AG04450 (cell line): ENCODE measurements at regions not wholly inside any gene's neighbourhood (a gene's known extent, or its start where the extent isn't known, plus 50 kb on each side); places are given as distances from the start of the nearest gene placed in this dataset.

Experiments
- CTCF ChIA-PET: fragments of 300-600, 350-600 bp; formaldehyde crosslinking; extraction: SDS; loops from one replicate; lab custom pipeline; 2022; ENCODE audit warnings: antibody characterized with exemption, inconsistent platforms; lab: Charles Lee
- POLR2A ChIA-PET: fragments of 350-600 bp; formaldehyde crosslinking; extraction: SDS; loops from one replicate; lab custom pipeline; 2021; ENCODE audit warnings: antibody characterized with exemption, inconsistent platforms; lab: Yijun Ruan, JAX
- DNase-seq: peaks from one replicate; pipeline ENCODE4 v3.0.0-alpha.2; 2011; ENCODE audit warnings: low read depth, low spot score
- H3K27ac ChIP-seq: one replicate; pipeline ENCODE4 v1.5.1; 2012; ENCODE audit warnings: low read depth, low read length, control low read depth
- H3K27me3 ChIP-seq: one replicate; pipeline ENCODE4 v1.6.0; 2012; ENCODE audit warnings: low read length; ENCODE audit not compliant: control insufficient read depth, insufficient read depth
- H3K4me3 ChIP-seq: 2 replicates; pipeline ENCODE4 v1.5.1; 2011; ENCODE audit warnings: mild to moderate bottlenecking, low read depth, low read length, control low read depth
- H3K9me3 ChIP-seq: 2 replicates; pipeline ENCODE4 v1.5.1; 2012; ENCODE audit warnings: low read length; ENCODE audit not compliant: control insufficient read depth, insufficient read depth
- TF ChIP-seq, protein P1 (sequence below): IDR thresholded peaks from 2 replicates; pipeline ENCODE4 v1.5.1; 2011; ENCODE audit warnings: low read depth, low read length, control low read depth, inconsistent platforms

DNA sequence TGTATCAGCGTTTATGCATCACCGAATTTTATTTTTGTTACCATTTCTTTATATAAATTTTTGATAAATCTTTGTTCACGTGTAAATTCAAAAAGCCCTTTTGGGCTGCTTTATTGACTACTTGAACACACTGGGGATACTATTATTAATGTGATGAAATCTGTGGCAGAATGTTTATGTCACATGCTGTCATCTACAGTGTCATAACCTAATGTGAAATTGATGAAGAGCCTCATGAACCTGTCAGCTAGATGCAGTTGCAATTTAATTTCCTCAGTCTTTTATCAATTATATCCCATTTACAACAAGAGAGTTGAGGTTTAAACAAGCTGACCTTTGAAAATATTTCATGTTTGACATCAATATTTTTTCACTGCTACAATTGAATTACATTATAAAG is 1100.4 kb upstream of the COX7C start:
- TF ChIP-seq, protein P1, sequence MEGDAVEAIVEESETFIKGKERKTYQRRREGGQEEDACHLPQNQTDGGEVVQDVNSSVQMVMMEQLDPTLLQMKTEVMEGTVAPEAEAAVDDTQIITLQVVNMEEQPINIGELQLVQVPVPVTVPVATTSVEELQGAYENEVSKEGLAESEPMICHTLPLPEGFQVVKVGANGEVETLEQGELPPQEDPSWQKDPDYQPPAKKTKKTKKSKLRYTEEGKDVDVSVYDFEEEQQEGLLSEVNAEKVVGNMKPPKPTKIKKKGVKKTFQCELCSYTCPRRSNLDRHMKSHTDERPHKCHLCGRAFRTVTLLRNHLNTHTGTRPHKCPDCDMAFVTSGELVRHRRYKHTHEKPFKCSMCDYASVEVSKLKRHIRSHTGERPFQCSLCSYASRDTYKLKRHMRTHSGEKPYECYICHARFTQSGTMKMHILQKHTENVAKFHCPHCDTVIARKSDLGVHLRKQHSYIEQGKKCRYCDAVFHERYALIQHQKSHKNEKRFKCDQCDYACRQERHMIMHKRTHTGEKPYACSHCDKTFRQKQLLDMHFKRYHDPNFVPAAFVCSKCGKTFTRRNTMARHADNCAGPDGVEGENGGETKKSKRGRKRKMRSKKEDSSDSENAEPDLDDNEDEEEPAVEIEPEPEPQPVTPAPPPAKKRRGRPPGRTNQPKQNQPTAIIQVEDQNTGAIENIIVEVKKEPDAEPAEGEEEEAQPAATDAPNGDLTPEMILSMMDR, result no peak
- Histone ChIP-seq H3K4me3 (no peak overlapping the region), H3K27ac (no peak overlapping the region), H3K9me3 (peaks cover 2% of the 10 kb centered on the region; the same call in 1 of the 2 replicates), H3K27me3 (no peaks in the 10 kb centered on the region)
- ChIA-PET POLR2A (no interaction called here), CTCF (no interaction called here)
- DNase-seq, result no peak

DNA sequence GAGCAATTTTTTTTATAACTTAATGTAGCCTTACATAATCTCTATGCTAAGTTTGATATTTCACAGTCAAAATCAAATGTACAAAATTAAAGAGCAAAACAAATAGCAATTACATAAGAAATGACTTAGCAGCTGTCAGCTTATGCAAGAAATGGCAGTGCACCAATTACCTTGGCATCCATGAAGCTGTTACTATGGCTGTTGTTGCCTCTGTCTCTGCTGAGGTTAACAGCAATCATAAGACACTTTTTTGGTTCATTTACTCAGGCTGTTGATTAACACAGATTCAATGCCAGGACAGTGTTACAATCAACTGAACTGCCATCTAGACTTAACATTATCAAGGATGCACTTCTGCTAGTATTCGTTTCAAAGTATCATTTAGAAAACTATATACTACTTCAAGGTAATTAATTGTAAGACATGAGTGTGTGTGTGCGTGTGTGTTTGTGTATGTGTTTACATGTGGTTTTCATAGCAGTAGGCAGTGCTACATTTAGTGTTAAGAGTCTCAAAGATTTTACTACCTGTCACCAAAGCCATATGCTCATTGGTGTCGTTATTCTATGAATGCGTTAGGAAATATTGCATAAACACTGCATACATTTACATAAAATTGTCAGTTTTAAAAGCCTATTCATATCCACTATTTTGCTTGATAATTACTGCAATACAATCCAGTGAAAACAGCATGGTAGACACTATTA is 1084.2 kb upstream of the COX7C start:
- TF ChIP-seq, protein P1, result no peak

DNA sequence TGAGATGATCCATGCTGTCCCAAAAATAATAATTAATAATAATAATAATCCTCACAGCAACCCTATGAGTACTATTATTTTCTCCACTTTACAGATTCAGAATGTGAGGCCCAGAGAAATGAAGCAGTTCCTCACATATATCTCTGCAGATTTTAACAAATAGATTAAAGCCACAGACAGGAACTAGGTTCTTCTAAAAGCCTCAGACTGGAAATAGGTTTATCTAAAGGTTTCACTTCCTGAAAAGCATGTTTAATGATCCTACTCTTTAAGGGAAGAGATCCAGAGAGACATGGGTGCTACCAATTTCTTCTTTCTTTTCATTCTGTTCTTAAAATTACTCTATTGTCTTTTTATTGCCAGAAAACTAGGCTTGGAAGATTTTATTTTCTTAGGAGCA is 1079.4 kb upstream of the COX7C start:
- POLR2A ChIA-PET, result no interaction called here
- DNase-seq, result no peak
- TF ChIP-seq, protein P1, result no peak

More for the DNA sequence above, 1084.2 kb upstream of the COX7C start:
- Histone ChIP-seq H3K27me3 (no peaks in the 10 kb centered on the region), H3K9me3 (no peaks in the 10 kb centered on the region), H3K27ac (no peak overlapping the region), H3K4me3 (no peak overlapping the region)
- DNase-seq, result no peak
- CTCF ChIA-PET, result no interaction called here
- POLR2A ChIA-PET, result no interaction called here

DNA sequence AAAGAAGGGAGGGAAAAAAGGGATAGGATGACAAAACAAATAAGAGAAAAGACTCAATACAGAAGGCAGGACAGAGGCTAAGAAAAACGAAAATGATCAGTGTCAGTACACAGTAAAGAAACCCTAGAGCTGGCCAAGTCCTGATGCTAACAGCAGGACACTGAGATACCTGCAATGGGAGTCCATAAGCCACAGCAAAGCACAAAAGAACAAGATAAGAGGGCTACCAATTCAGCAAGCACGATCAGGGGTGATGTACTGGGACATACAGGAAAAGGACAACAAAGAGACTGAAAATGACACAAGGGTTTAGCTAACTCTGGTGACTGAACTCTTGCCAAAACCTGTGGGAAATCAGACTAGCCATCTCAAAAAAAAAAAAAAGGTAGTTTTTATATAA is 1072.6 kb upstream of the COX7C start:
- no peak overlapping the region for H3K4me3 ChIP-seq
- POLR2A ChIA-PET, result no interaction called here
- no peak overlapping the region for H3K27ac ChIP-seq
- H3K9me3 ChIP-seq, result peaks cover 10% of the 10 kb centered on the region
- TF ChIP-seq, protein P1, result no peak
- CTCF ChIA-PET, result no interaction called here
- no peaks in the 10 kb centered on the region for H3K27me3 ChIP-seq
- DNase-seq, result no peak

More for the DNA sequence above, 1079.4 kb upstream of the COX7C start:
- CTCF ChIA-PET, result no interaction called here
- H3K27ac ChIP-seq, result no peak overlapping the region
- no peaks in the 10 kb centered on the region for H3K27me3 ChIP-seq
- no peaks in the 10 kb centered on the region for H3K9me3 ChIP-seq
- no peak overlapping the region for H3K4me3 ChIP-seq

DNA sequence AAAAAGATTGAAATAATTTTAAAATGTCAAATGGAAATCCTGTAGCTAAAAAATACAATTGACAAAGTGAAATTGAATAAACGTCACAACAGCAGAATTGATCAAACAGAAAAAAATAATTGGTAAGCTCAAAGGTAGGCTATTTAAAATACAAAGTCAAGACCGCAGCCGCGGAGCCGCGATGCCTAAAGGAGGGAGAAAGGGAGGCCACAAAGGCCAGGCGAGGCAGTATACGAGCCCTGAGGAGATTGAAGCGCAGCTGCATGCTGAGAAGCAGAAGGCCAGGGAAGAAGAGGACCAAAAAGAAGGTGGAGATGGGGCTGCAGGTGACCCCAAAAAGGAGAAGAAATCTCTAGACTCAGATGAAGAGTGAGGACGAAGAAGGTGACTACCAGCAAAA is 1068.5 kb upstream of the COX7C start:
- Histone ChIP-seq H3K27me3 (no peaks in the 10 kb centered on the region), H3K9me3 (peaks cover 13% of the 10 kb centered on the region), H3K4me3 (no peak overlapping the region), H3K27ac (no peak overlapping the region)
- TF ChIP-seq, protein P1, result no peak
- POLR2A ChIA-PET, result no interaction called here
- no peak for DNase-seq
- CTCF ChIA-PET, result no interaction called here
